ENCODE measurements at regions not wholly inside any gene's neighbourhood (a gene's known extent, or its start where the extent isn't known, plus 50 kb on each side); places are given as distances from the start of the nearest gene placed in this dataset.

- peak; percentile 93 for DNase-seq (ENCODE audit: low read depth)
Measured at GRCh38 chr10:4775808-4776207, 50.2 kb upstream of the AKR1E2 start.

DNA sequence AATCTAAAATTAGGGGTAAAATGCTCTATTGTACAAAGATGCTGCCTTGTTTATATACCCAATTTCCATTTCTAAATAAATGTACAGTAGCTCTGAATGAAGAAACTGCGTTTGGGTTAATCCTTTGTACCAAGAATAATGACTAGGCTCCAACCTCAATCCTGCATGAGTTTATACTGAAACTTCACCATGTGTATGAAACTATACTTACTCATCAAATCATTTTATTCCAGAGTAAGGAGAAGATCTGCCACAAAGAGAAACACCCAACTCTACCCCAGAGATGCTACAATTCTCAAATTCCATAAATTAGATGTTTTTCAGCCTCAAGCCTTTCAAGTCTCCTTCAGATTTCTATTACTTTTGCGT is 53.8 kb upstream of the AKR1E2 start:
- no peak for DNase-seq (ENCODE audit: low read depth)

DNA sequence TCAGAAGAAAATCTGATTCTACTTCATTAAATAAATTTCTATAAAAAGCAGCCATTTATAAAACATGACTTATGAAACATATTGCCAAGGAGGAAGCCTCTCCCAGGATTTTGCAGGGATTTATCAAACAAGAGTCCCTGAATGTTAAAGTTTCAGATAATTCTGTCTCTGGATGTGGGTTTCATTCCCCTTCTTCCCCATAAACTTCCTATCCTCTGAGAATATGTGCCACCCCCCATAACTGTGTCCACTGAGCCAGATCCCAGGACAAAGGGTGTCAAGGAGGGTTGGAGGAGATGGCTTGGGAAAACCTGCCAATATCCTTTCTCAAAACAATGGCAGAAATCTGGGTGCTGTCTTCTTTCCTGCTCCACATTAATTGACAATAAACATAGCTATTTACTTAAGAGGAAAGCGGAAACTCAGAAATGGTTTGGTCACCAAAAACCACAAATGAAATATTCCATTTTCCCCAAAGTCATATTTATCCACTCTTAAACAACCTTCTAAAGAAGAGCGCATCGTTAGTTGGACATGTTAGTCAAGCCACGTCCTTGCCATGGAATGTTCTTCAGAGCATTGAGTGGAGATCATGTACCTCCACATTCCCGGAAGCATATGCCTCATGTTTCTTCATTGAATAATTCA is 54.3 kb upstream of the AKR1E2 start:
- peak; percentile 93 for DNase-seq (ENCODE audit: low read depth)

DNA sequence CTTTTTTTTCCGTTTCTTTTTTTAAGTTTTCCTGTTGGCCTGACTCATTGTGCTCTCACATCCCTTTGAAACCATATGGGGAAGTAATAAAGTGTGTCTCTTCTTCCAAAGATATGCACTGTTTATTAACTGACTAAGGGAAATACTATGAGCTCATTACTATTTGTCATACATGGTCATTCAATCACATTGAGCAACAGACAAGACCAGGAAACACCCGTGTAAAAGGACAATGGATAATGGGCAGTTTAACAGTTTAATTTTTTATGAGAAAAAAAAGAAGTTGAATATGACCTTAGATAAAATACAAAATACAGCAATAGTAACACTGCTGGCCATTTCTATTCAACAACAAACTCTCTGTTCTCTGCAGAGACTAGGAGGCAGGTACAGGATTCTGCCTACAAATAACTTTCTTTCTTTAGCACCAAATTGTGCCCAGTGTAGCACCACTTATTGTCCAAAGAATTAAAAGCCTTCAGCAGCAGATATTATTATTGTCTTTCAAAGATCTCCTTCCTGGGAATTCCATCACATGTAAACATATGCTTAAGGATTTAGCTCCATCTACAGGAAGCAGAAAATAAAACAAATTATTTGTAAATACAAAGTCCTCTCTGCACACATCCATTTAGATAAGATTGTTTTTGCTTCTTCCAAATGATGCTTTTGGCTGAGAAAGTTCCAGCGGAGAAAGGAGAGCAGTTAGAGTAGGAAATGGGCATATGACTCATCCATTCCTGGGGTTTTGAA is 55.0 kb upstream of the AKR1E2 start:
- DNase-seq (ENCODE audit: low read depth) = peak; percentile 96

- DNase-seq (ENCODE audit: low read depth) = no peak
Measured at GRCh38 chr10:4768416-4768815, 57.6 kb upstream of the AKR1E2 start.

DNA sequence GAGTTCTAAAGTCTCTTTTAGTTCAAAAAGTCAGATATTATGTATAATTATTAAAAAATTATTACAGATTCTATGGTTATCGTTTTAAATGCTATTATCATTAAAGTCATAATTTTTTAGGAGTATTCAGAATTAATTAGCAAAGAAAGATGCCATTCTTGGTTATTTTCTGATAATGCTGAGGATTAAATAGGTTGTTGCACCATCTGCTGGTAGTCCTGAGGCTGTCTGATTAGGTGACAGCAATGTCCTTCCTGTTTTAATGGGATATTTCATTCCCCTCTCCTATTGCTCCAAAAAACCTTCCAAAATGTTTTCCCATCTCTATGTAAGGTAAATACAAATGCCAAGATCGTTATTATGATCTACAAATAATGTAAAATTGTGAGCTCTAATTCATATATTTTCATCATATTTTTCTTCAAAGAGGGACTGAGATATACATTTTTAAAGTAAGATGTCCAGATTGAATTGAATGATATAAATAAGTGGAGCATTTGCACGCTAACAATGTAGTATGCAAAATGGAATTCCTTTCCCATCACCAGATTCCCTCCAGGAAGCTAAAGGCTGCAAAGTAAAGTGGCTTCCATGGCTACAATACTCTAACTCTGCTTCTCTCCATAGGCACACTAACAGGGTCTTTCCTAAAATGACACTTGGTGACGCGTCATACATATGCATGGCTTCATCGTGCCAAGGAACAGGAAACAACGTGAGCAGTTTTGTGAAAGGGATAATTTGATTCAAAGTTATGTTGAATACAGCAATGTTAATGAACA is 58.8 kb upstream of the AKR1E2 start:
- peak; percentile 70 for DNase-seq (ENCODE audit: low read depth)

DNA sequence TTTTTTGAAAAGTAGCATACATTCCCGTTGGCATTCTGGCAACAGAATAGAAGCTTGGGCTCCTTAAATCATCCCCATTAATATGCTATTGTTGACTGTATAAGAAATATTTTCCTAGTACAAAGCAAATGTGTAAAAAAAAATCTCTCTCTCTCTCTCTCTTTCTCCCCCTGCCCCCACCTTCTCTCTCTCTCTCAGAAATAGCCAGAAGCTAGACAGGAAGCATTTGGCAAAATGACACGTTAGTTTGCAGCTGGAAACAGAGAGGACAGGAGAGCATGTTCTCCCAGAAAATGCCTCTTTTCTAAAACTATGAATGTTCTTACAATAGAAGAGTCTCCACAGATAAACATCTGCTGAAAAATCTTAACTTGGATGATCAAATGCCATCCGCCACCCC is 59.6 kb upstream of the AKR1E2 start:
- DNase-seq (ENCODE audit: low read depth) = peak; percentile 37

- DNase-seq (ENCODE audit: low read depth) = peak; percentile 68
Measured at GRCh38 chr10:4765428-4765827, 60.6 kb upstream of the AKR1E2 start.

DNA sequence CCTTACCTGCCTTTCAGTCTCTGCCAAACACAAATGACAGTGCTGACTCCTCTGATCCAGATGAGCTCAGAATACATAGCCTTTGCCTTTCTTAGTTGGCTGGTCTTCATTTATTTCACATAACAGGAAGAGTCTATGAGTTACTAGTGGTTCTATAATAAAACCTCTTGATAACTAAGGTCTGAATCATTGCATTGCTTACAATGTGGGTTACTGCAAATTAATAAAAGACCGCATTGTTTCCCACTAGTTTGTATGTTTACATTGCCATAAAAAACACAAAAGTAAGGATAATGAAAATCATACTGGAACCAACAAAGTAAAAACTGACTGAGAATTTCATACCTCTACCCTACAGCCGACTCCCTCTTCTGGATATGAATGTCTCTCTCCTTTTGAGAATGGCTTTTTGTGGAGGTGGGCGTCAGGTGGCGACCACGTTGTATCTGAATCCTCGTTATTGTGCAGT is 62.0 kb upstream of the AKR1E2 start:
- peak; percentile 90 for DNase-seq (ENCODE audit: low read depth)

DNA sequence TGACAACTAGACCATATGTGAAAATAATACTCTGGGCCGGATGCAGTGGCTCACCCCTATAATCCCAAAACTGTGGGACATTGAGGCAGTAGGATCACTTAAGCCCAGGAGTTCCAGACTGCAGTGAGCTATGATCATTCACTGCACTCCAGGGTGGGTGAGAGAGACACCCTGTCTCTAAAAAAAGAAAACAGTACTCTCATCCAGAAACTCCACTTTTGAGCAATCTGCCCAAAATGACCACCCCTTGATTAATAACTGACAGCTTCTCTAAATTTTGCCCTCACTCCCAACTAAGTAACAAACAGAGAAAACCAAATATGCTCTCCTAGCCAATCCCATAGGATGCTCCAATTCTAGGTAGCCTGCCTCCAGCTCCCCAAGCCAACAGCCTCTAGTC is 62.5 kb upstream of the AKR1E2 start:
- DNase-seq (ENCODE audit: low read depth) = no peak

GRCh38 chr10:4758256-4758655 is 67.8 kb upstream of the AKR1E2 start:
- DNase-seq (ENCODE audit: low read depth) = peak; percentile 64

GRCh38 chr10:4755286-4755989 is 70.6 kb upstream of the AKR1E2 start:
- DNase-seq (ENCODE audit: low read depth) = no peak

DNA sequence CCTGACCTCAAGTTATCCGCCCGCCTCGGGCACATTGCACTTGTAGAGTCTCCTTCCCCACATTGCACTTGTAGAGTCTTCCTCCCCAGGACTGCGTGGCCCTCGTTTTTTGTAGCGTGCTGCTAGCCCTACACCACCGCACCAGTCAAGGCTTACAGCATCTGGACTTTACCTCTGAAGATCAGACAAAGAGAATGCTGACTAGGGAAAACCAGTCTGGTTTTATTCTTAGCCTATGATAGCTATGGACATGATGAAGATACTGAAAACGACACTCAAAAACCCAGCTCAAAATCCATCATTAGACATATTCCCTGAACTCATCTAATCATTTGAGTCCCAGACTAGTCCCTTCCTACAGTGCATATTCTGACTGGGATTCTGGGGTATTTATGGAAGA is 71.9 kb upstream of the AKR1E2 start:
- DNase-seq (ENCODE audit: low read depth) = no peak

- no peak for DNase-seq (ENCODE audit: low read depth)
Measured at GRCh38 chr10:4751211-4751610, 74.8 kb upstream of the AKR1E2 start.

- no peak for DNase-seq (ENCODE audit: low read depth)
Measured at GRCh38 chr10:4749271-4749574, 76.8 kb upstream of the AKR1E2 start.

DNA sequence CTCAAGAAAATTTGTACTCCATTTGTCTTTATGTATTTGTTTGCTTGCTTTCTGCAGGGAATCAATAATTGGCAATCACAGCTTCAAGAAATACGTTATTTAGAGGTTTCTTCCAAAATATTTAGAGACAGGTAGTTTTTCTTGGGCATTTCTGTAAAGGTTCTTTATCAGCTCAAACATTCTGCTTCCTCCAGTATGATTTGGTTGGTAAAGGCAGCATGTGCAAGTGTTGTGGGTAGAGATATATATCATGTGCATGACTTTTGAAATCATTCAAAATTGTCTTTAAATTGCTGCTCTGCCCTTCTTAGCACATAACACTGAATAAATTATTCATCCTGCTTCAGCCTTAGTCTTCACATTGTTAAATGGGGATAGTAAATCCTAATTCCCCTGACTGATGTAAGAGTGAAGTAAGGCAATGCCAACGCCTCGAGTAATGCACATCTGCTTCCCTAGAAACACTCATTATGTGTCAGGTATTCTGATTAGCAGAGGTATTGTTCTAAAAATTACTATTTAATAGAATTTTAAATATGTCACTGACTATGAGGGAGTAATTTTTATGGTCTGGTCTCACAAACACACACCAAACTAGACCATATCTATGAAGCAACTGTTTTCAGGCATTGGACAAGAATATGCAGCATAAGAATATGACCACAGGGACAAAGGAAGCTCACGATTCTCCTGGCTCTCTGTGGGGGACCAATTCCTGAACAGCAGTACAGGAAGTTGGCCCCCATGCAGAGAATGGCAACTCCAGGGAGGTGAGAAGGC is 77.3 kb upstream of the AKR1E2 start:
- DNase-seq (ENCODE audit: low read depth) = no peak

DNA sequence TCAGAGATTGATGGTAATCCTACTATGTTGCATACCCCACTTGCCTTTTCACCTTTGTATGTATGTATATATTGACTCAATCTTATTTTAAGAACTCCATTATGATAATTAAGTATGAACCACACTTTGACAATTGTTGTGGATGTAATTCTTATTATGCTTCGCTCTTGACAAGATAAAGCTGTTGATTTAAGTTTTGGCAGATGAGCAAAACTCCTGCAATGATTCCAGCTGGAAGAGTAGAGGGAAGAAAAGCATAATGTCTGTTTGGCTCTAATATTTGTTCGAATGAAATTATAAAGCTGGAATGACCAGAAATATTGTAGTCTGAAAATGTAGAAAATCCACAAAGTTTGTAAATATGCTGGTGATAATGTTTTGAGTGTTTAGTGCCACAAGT is 83.8 kb upstream of the AKR1E2 start:
- DNase-seq (ENCODE audit: low read depth) = no peak

GRCh38 chr10:4740471-4740870 is 85.5 kb upstream of the AKR1E2 start:
- peak; percentile 17 for DNase-seq (ENCODE audit: low read depth)

- DNase-seq (ENCODE audit: low read depth) = no peak
Measured at GRCh38 chr10:4736608-4737007, 89.4 kb upstream of the AKR1E2 start.

DNA sequence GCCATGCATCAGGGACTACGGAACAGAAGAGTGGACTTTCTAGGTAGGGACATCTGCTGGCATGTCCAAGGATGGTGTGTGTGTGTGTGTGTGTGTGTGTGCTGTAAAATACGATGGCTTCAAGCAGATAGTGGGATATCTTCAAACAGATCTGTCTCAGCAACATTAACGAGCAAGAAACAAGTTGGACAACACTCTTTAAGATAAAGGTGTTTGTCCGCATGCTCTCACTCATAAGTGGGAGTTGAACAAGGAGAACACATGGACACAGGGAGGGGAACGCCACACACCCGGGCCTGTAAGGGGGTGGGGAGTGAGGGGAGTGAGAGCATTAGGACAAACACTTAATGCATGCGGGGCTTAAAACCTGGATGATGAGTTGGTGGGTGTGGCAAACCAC is 89.8 kb upstream of the AKR1E2 start:
- DNase-seq (ENCODE audit: low read depth) = no peak

DNA sequence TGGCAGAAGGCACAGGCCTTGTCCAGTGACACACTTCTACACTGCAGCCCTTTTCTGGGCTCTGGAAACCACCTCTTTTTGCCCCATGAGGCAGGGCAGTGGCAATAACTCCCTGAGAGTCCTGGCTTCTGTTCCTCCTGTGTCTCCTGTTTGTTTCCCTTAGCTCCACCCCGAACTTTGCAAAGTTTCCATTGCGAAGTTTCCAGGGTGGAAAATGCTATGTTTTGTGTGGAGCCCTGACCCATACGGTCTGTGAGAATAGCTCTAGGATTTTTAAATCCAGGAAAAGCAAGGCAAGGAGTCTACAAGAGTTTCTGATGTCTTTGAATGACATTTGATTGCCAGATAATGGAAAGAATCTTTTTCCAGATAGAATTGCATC is 92.2 kb upstream of the AKR1E2 start:
- DNase-seq (ENCODE audit: low read depth) = no peak

Data from EH (cell line).